PC-3 (cell line): ENCODE measurements at regions not wholly inside any gene's neighbourhood (a gene's known extent, or its start where the extent isn't known, plus 50 kb on each side); places are given as distances from the start of the nearest gene placed in this dataset.

Experiments
- EZH2 ChIP-seq: fragments of 300-600 bp; sonication (generic); IDR thresholded peaks from one replicate; pipeline ENCODE4 v1.6.1; 2017; ENCODE audit warnings: antibody characterized with exemption, mild to moderate bottlenecking, low read length; ENCODE audit not compliant: unreplicated experiment
- EZH2phosphoT487 ChIP-seq: fragments of 300-600 bp; sonication (generic); IDR thresholded peaks from 2 replicates; pipeline ENCODE4 v1.6.1; 2018; ENCODE audit warnings: mild to moderate bottlenecking, antibody characterized with exemption, low read length, borderline replicate concordance
- TF ChIP-seq, protein P1 (sequence below): fragments of 300-600 bp; sonication (generic); conservative IDR thresholded peaks from 2 replicates; pipeline ENCODE4 v1.5.1; 2017; ENCODE audit warnings: antibody characterized with exemption, low read depth, mild to moderate bottlenecking, low read length

GRCh38 chr22:27648074-27648473, 153.5 kb downstream of the MN1 start:
- TF ChIP-seq, protein P1, sequence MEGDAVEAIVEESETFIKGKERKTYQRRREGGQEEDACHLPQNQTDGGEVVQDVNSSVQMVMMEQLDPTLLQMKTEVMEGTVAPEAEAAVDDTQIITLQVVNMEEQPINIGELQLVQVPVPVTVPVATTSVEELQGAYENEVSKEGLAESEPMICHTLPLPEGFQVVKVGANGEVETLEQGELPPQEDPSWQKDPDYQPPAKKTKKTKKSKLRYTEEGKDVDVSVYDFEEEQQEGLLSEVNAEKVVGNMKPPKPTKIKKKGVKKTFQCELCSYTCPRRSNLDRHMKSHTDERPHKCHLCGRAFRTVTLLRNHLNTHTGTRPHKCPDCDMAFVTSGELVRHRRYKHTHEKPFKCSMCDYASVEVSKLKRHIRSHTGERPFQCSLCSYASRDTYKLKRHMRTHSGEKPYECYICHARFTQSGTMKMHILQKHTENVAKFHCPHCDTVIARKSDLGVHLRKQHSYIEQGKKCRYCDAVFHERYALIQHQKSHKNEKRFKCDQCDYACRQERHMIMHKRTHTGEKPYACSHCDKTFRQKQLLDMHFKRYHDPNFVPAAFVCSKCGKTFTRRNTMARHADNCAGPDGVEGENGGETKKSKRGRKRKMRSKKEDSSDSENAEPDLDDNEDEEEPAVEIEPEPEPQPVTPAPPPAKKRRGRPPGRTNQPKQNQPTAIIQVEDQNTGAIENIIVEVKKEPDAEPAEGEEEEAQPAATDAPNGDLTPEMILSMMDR = no peak
- no peak for TF ChIP-seq EZH2
- TF ChIP-seq EZH2phosphoT487 = no peak
